ENCODE measurements at regions not wholly inside any gene's neighbourhood (a gene's known extent, or its start where the extent isn't known, plus 50 kb on each side); places are given as distances from the start of the nearest gene placed in this dataset.

- no peak for TF ChIP-seq CTCF (conservative IDR thresholded peaks at IDR 0.05)
- TF ChIP-seq ZFX (IDR thresholded peaks at IDR 0.05): no peak
Measured at GRCh38 chr1:47646676-47647075, 208.8 kb downstream of the FOXD2 start.
